Neural progenitor cell (in vitro differentiated cells): ENCODE measurements at regions not wholly inside any gene's neighbourhood (a gene's known extent, or its start where the extent isn't known, plus 50 kb on each side); places are given as distances from the start of the nearest gene placed in this dataset.

Source experiments
- EZH2phosphoT487 ChIP-seq: fragments of 200-600 bp; sonication (generic); IDR thresholded peaks from 2 replicates; pipeline ENCODE4 v1.6.1; 2017; ENCODE audit warnings: antibody characterized with exemption
- TF ChIP-seq, protein P1 (sequence below): fragments of 200-600 bp; sonication (generic); IDR thresholded peaks from 2 replicates; pipeline ENCODE4 v1.5.1; 2017; ENCODE audit warnings: antibody characterized with exemption, mild to moderate bottlenecking

DNA sequence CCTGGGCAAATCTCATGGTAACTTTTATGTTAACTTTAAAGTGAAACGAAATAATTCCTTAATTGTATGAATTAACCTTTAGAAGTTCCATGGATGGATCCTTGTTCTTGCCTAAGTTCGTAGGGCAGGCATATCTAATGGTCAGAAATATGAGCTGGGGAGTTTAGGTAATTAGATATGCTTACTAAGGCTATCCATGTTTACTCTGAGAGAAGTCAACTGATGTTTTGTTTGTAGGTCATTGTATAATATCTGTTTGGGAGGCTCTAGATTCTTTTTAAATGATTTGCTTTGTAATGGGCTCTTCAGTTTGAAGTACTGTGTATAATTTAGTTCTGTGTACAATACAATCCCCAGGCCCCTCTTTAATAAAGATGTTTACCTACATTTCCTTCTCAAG is 117.0 kb downstream of the DCK start:
- TF ChIP-seq, protein P1, sequence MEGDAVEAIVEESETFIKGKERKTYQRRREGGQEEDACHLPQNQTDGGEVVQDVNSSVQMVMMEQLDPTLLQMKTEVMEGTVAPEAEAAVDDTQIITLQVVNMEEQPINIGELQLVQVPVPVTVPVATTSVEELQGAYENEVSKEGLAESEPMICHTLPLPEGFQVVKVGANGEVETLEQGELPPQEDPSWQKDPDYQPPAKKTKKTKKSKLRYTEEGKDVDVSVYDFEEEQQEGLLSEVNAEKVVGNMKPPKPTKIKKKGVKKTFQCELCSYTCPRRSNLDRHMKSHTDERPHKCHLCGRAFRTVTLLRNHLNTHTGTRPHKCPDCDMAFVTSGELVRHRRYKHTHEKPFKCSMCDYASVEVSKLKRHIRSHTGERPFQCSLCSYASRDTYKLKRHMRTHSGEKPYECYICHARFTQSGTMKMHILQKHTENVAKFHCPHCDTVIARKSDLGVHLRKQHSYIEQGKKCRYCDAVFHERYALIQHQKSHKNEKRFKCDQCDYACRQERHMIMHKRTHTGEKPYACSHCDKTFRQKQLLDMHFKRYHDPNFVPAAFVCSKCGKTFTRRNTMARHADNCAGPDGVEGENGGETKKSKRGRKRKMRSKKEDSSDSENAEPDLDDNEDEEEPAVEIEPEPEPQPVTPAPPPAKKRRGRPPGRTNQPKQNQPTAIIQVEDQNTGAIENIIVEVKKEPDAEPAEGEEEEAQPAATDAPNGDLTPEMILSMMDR = no peak
- TF ChIP-seq EZH2phosphoT487 = no peak
